Stimulated activated CD8-positive, alpha-beta memory T cell treated with anti-CD3 and anti-CD28 coated beads, Interleukin-12 subunit alpha, Interleukin-12 subunit beta, amount 100 ng/mL, for 1 hour (primary cell): ENCODE measurements at regions not wholly inside any gene's neighbourhood (a gene's known extent, or its start where the extent isn't known, plus 50 kb on each side); places are given as distances from the start of the nearest gene placed in this dataset.

Experiments
- DNase-seq: peaks from one replicate; pipeline ENCODE4 v3.0.0-alpha.2; 2020; ENCODE audit warnings: low read depth

- DNase-seq = no peak
Observed at GRCh38 chr12:126700096-126700495, 1566.9 kb upstream of the TMEM132C start.

- DNase-seq = no peak
Observed at GRCh38 chr12:126704609-126705008, 1562.4 kb upstream of the TMEM132C start.

- no peak for DNase-seq
Observed at GRCh38 chr12:126706300-126706699, 1560.7 kb upstream of the TMEM132C start.

GRCh38 chr12:126708492-126708896 is 1558.5 kb upstream of the TMEM132C start:
- DNase-seq = no peak

- DNase-seq = no peak
Observed at GRCh38 chr12:126718365-126718764, 1548.6 kb upstream of the TMEM132C start.

- no peak for DNase-seq
Observed at GRCh38 chr12:126719912-126720705, 1546.9 kb upstream of the TMEM132C start.

GRCh38 chr12:126726481-126727217 is 1540.3 kb upstream of the TMEM132C start:
- no peak for DNase-seq

- no peak for DNase-seq
Observed at GRCh38 chr12:126727218-126728075, 1539.5 kb upstream of the TMEM132C start.

- DNase-seq = no peak
Observed at GRCh38 chr12:126734296-126734695, 1532.7 kb upstream of the TMEM132C start.

GRCh38 chr12:126734710-126735109 is 1532.3 kb upstream of the TMEM132C start:
- no peak for DNase-seq

- DNase-seq = no peak
Observed at GRCh38 chr12:126741536-126742240, 1525.3 kb upstream of the TMEM132C start.

GRCh38 chr12:126742241-126742641 is 1524.7 kb upstream of the TMEM132C start:
- no peak for DNase-seq

GRCh38 chr12:126747530-126748149 is 1519.3 kb upstream of the TMEM132C start:
- peak; percentile 35 for DNase-seq

- no peak for DNase-seq
Observed at GRCh38 chr12:126752021-126752420, 1514.9 kb upstream of the TMEM132C start.

- no peak for DNase-seq
Observed at GRCh38 chr12:126757326-126757725, 1509.6 kb upstream of the TMEM132C start.

- DNase-seq = no peak
Observed at GRCh38 chr12:126760092-126760491, 1506.9 kb upstream of the TMEM132C start.

- DNase-seq = no peak
Observed at GRCh38 chr12:126761420-126761819, 1505.5 kb upstream of the TMEM132C start.

GRCh38 chr12:126762150-126762549 is 1504.8 kb upstream of the TMEM132C start:
- no peak for DNase-seq

- no peak for DNase-seq
Observed at GRCh38 chr12:126763359-126763758, 1503.6 kb upstream of the TMEM132C start.

GRCh38 chr12:126767334-126767733 is 1499.6 kb upstream of the TMEM132C start:
- no peak for DNase-seq

- no peak for DNase-seq
Observed at GRCh38 chr12:126768517-126768916, 1498.5 kb upstream of the TMEM132C start.
